IMR-90 (cell line): ENCODE measurements at regions not wholly inside any gene's neighbourhood (a gene's known extent, or its start where the extent isn't known, plus 50 kb on each side); places are given as distances from the start of the nearest gene placed in this dataset.

Source experiments
- ATAC-seq: fragments of 200-7000 bp; cut with Tn5 transposase; 2 replicates; pipeline ENCODE4 v1.9.1; 2020; ENCODE audit warnings: low read depth, mild to moderate bottlenecking, moderate library complexity
- BruUV-seq: library from RNA; stranded (reverse); fragments of 400-500 nt; replicated peaks from 2 replicates; lab custom pipeline; 2021; lab: Mats Ljungman, UMichigan
- CTCF ChIA-PET: fragments of 300-600 bp; formaldehyde crosslinking; extraction: SDS; loops from one replicate; lab custom pipeline; 2021; ENCODE audit warnings: antibody characterized with exemption; lab: Yijun Ruan, JAX
- POLR2A ChIA-PET: fragments of 300-600 bp; sonication (Branson Sonifier 250); formaldehyde crosslinking; loops from one replicate; lab custom pipeline; 2022; ENCODE audit warnings: antibody characterized with exemption; ENCODE audit not compliant: unreplicated experiment; lab: Charles Lee
- DNase-seq: peaks from one replicate; pipeline ENCODE4 v3.0.0; 2013
- H2AFZ ChIP-seq: replicated peaks from 2 replicates; pipeline ENCODE3; 2013; ENCODE audit warnings: low read length, mild to moderate bottlenecking; ENCODE audit not compliant: poor library complexity
- H2AK5ac ChIP-seq: 2 replicates; pipeline ENCODE4 v1.6.1; 2013; ENCODE audit warnings: low read depth, low read length, inconsistent platforms
- H2AK9ac ChIP-seq: replicated peaks from 2 replicates; pipeline ENCODE3; 2013; ENCODE audit warnings: mild to moderate bottlenecking, low read depth, low read length, moderate library complexity; ENCODE audit not compliant: poor library complexity
- H2BK120ac ChIP-seq: 2 replicates; pipeline ENCODE4 v1.6.1; 2013; ENCODE audit warnings: low read depth, low read length, inconsistent platforms
- H2BK15ac ChIP-seq: 3 replicates; pipeline ENCODE4 v1.6.1; 2013; ENCODE audit warnings: low read depth, low read length, inconsistent platforms
- H2BK20ac ChIP-seq: 2 replicates; pipeline ENCODE4 v1.6.1; 2013; ENCODE audit warnings: low read depth, mild to moderate bottlenecking, inconsistent platforms, low read length, moderate library complexity
- H2BK5ac ChIP-seq: 2 replicates; pipeline ENCODE4 v1.6.1; 2013; ENCODE audit warnings: mild to moderate bottlenecking, low read depth, low read length, inconsistent platforms; ENCODE audit not compliant: poor library complexity, severe bottlenecking
- H3K14ac ChIP-seq: replicated peaks from 2 replicates; pipeline ENCODE4 v1.6.1; 2013; ENCODE audit warnings: low read depth, low read length, inconsistent platforms
- H3K18ac ChIP-seq: 2 replicates; pipeline ENCODE4 v1.6.1; 2013; ENCODE audit warnings: low read depth, low read length, control low read depth
- H3K23ac ChIP-seq: 2 replicates; pipeline ENCODE4 v1.6.1; 2013; ENCODE audit warnings: low read depth, low read length, inconsistent platforms
- H3K27ac ChIP-seq: 2 replicates; pipeline ENCODE4 v1.5.1; 2013; ENCODE audit warnings: mild to moderate bottlenecking, control low read depth, low read length; ENCODE audit not compliant: insufficient read depth
- H3K27me3 ChIP-seq: 2 replicates; pipeline ENCODE4 v1.6.1; 2013; ENCODE audit warnings: low read length; ENCODE audit not compliant: control insufficient read depth, insufficient read depth
- H3K36me3 ChIP-seq: 2 replicates; pipeline ENCODE4 v1.6.1; 2013; ENCODE audit warnings: low read length, mixed read lengths; ENCODE audit not compliant: control insufficient read depth, insufficient read depth
- H3K4ac ChIP-seq: 2 replicates; pipeline ENCODE4 v1.6.1; 2013; ENCODE audit warnings: low read depth, low read length, inconsistent platforms
- H3K4me1 ChIP-seq: 2 replicates; pipeline ENCODE4 v1.6.1; 2013; ENCODE audit warnings: low read length, mixed read lengths; ENCODE audit not compliant: control insufficient read depth, insufficient read depth
- H3K4me2 ChIP-seq: 2 replicates; pipeline ENCODE4 v1.6.1; 2013; ENCODE audit warnings: low read depth, mild to moderate bottlenecking, control low read depth, low read length, moderate library complexity
- H3K4me3 ChIP-seq: 2 replicates; pipeline ENCODE4 v1.5.1; 2013; ENCODE audit warnings: low read depth, mild to moderate bottlenecking, control low read depth, low read length, moderate library complexity; ENCODE audit not compliant: insufficient read depth
- H3K56ac ChIP-seq: 2 replicates; pipeline ENCODE4 v1.6.1; 2013; ENCODE audit warnings: low read length, inconsistent platforms; ENCODE audit not compliant: insufficient read depth; ENCODE audit errors: extremely low read depth
- H3K79me1 ChIP-seq, 2 experiments: 2 replicates each; pipeline ENCODE4 v1.6.1; 2013; ENCODE audit warnings: low read length in 2 of 2, inconsistent platforms in 1 of 2, low read depth in 1 of 2
- H3K9ac ChIP-seq: 2 replicates; pipeline ENCODE4 v1.6.1; 2013; ENCODE audit warnings: low read depth, low read length, control low read depth
- H3K9me1 ChIP-seq: 2 replicates; pipeline ENCODE4 v1.6.1; 2013; ENCODE audit warnings: low read length, inconsistent platforms; ENCODE audit not compliant: insufficient read depth
- H3K9me3 ChIP-seq: 2 replicates; pipeline ENCODE4 v1.6.1; 2013; ENCODE audit warnings: low read length; ENCODE audit not compliant: control insufficient read depth, insufficient read depth
- H4K20me1 ChIP-seq: 2 replicates; pipeline ENCODE4 v1.6.1; 2013; ENCODE audit warnings: low read length, inconsistent platforms; ENCODE audit not compliant: insufficient read depth
- H4K5ac ChIP-seq: 2 replicates; pipeline ENCODE4 v1.6.1; 2013; ENCODE audit warnings: mild to moderate bottlenecking, low read depth, low read length, control low read depth
- H4K8ac ChIP-seq, 2 experiments: 2 replicates each; pipeline ENCODE4 v1.6.1; 2013; ENCODE audit warnings: low read depth in 2 of 2, low read length in 2 of 2, control low read depth in 1 of 2, inconsistent platforms in 1 of 2
- H4K91ac ChIP-seq: 2 replicates; pipeline ENCODE4 v1.6.1; 2013; ENCODE audit warnings: low read depth, low read length, inconsistent platforms; ENCODE audit not compliant: insufficient read depth
- BHLHE40 ChIP-seq: fragments of 150-350 bp; IDR thresholded peaks from 2 replicates; pipeline ENCODE4 v1.6.1; 2016; ENCODE audit warnings: mild to moderate bottlenecking, low read depth, low read length
- CEBPB ChIP-seq: IDR thresholded peaks from 2 replicates; pipeline ENCODE4 v1.6.1; 2012; ENCODE audit warnings: low read depth, low read length, improper control_type of control experiment
- CHD1 ChIP-seq: IDR thresholded peaks from 2 replicates; pipeline ENCODE4 v1.6.1; 2012; ENCODE audit warnings: low read depth, low read length, improper control_type of control experiment
- FOS ChIP-seq: fragments of 150-350 bp; IDR thresholded peaks from 2 replicates; pipeline ENCODE4 v1.6.1; 2016; ENCODE audit warnings: low read depth, low read length
- MAFK ChIP-seq: IDR thresholded peaks from 2 replicates; pipeline ENCODE4 v1.6.1; 2012; ENCODE audit warnings: low read depth, low read length, improper control_type of control experiment
- MAZ ChIP-seq: IDR thresholded peaks from 2 replicates; pipeline ENCODE4 v1.6.1; 2012; ENCODE audit warnings: low read depth, mild to moderate bottlenecking, low read length, improper control_type of control experiment, moderate library complexity, borderline replicate concordance
- MXI1 ChIP-seq: IDR thresholded peaks from 2 replicates; pipeline ENCODE4 v1.6.1; 2012; ENCODE audit warnings: low read depth, mild to moderate bottlenecking, low read length, moderate library complexity, borderline replicate concordance
- NFE2L2 ChIP-seq: fragments of 150-350 bp; IDR thresholded peaks from 2 replicates; pipeline ENCODE4 v1.6.1; 2016; ENCODE audit warnings: low read depth, mild to moderate bottlenecking, low read length
- POLR2A ChIP-seq: IDR thresholded peaks from 2 replicates; pipeline ENCODE4 v1.6.1; 2012; ENCODE audit warnings: mild to moderate bottlenecking, low read depth, low read length
- RAD21 ChIP-seq: IDR thresholded peaks from 2 replicates; pipeline ENCODE4 v1.6.1; 2012; ENCODE audit warnings: low read length, improper control_type of control experiment
- RCOR1 ChIP-seq: IDR thresholded peaks from 2 replicates; pipeline ENCODE4 v1.6.1; 2012; ENCODE audit warnings: mild to moderate bottlenecking, low read length, improper control_type of control experiment; ENCODE audit not compliant: insufficient replicate concordance
- RFX5 ChIP-seq: IDR thresholded peaks from 2 replicates; pipeline ENCODE4 v1.8.0; 2012; ENCODE audit warnings: low read depth, mild to moderate bottlenecking, low read length, moderate library complexity
- SMC3 ChIP-seq: fragments of 150-350 bp; IDR thresholded peaks from 2 replicates; pipeline ENCODE4 v1.6.1; 2016; ENCODE audit warnings: low read depth, mild to moderate bottlenecking, antibody characterized with exemption, low read length, moderate library complexity
- WGBS, 2 experiments: methylation state at CpG; one replicate each; pipeline versions ENCODE4 v1.1.5 to v1.1.7; 2013; ENCODE audit warnings: missing lambda C conversion rate in 2 of 2; ENCODE audit not compliant: insufficient read length in 1 of 2; ENCODE audit errors: extremely low coverage in 2 of 2; 5-methylcytosine and 5-hydroxymethylcytosine counted together
- dilution Hi-C: fragments of 300-500 bp; cut with HindIII; formaldehyde crosslinking; loops from one replicate; pipeline ENCODE4 v1.14.3; 2018; ENCODE audit warnings: low sequenced_read_pairs; ENCODE audit not compliant: unreplicated experiment
- in situ Hi-C: fragments of 300-500 bp; cut with MboI; formaldehyde crosslinking; loops from 3 replicates; pipeline ENCODE4 v1.14.3; 2019; ENCODE audit warnings: low sequenced_read_pairs, inconsistent platforms, mixed read lengths
- intact Hi-C: fragments of 100-400 bp; cut with micrococcal nuclease; formaldehyde crosslinking; loops from 2 replicates; pipeline ENCODE4 v1.10.0; 2022
- TF ChIP-seq, protein P1 (sequence below): fragments of 150-350 bp; IDR thresholded peaks from 2 replicates; pipeline ENCODE4 v1.6.1; 2016; ENCODE audit warnings: low read depth, mild to moderate bottlenecking, low read length, moderate library complexity, borderline replicate concordance
- TF ChIP-seq, protein P2 (sequence below): conservative IDR thresholded peaks from 2 replicates; pipeline ENCODE4 v1.5.1; 2012; ENCODE audit warnings: mild to moderate bottlenecking, low read depth, low read length, improper control_type of control experiment
- TF ChIP-seq, protein P3 (sequence below): fragments of 150-350 bp; IDR thresholded peaks from 2 replicates; pipeline ENCODE4 v1.6.1; 2017; ENCODE audit warnings: mild to moderate bottlenecking, antibody characterized with exemption, low read length, low read depth

DNA sequence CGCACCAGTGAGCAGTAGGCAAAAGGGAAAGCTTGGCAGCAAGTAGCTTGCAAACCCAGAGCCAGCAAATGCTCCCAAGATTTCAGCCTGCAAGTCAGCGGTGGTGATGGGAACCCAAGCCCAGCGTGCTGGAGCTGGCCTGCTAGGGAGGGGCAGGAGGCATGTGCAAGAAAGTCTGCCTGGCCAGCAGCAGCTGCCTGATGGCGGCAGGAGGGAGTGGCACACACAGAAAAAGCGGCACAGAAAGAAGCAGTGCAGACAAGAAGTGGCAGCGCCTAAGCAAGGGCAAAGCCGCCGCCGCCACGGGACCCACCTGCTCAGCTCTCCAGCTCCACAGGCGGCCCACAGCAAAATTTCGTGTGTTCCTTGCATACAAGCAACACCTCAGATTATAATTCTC is 1206.5 kb upstream of the PABPC4L start:
- TF ChIP-seq MAZ (no peak), MXI1 (no peak), RFX5 (no peak), CEBPB (no peak), RAD21 (no peak), BHLHE40 (no peak), SMC3 (no peak), CHD1 (no peak), FOS (no peak), MAFK (no peak), NFE2L2 (no peak), RCOR1 (no peak), POLR2A (no peak)
- TF ChIP-seq, protein P1, sequence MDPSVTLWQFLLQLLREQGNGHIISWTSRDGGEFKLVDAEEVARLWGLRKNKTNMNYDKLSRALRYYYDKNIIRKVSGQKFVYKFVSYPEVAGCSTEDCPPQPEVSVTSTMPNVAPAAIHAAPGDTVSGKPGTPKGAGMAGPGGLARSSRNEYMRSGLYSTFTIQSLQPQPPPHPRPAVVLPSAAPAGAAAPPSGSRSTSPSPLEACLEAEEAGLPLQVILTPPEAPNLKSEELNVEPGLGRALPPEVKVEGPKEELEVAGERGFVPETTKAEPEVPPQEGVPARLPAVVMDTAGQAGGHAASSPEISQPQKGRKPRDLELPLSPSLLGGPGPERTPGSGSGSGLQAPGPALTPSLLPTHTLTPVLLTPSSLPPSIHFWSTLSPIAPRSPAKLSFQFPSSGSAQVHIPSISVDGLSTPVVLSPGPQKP: no peak
- TF ChIP-seq, protein P2, sequence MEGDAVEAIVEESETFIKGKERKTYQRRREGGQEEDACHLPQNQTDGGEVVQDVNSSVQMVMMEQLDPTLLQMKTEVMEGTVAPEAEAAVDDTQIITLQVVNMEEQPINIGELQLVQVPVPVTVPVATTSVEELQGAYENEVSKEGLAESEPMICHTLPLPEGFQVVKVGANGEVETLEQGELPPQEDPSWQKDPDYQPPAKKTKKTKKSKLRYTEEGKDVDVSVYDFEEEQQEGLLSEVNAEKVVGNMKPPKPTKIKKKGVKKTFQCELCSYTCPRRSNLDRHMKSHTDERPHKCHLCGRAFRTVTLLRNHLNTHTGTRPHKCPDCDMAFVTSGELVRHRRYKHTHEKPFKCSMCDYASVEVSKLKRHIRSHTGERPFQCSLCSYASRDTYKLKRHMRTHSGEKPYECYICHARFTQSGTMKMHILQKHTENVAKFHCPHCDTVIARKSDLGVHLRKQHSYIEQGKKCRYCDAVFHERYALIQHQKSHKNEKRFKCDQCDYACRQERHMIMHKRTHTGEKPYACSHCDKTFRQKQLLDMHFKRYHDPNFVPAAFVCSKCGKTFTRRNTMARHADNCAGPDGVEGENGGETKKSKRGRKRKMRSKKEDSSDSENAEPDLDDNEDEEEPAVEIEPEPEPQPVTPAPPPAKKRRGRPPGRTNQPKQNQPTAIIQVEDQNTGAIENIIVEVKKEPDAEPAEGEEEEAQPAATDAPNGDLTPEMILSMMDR: no peak
- TF ChIP-seq, protein P3, sequence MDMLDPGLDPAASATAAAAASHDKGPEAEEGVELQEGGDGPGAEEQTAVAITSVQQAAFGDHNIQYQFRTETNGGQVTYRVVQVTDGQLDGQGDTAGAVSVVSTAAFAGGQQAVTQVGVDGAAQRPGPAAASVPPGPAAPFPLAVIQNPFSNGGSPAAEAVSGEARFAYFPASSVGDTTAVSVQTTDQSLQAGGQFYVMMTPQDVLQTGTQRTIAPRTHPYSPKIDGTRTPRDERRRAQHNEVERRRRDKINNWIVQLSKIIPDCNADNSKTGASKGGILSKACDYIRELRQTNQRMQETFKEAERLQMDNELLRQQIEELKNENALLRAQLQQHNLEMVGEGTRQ: no peak
- ATAC-seq: no peak
- Histone ChIP-seq H2BK5ac (no peak overlapping the region), H3K4ac (no peak overlapping the region), H3K18ac (no peak overlapping the region), H3K4me1 (no peaks in the 10 kb centered on the region), H4K20me1 (no peaks in the 10 kb centered on the region), H2AK9ac (no peak overlapping the region), H3K79me1 (no peaks in the 10 kb centered on the region), H3K14ac (no peak overlapping the region), H2AFZ (no peak overlapping the region), H3K27ac (no peak overlapping the region), H2AK5ac (no peak overlapping the region), H3K4me2 (no peak overlapping the region), H3K9me3 (no peaks in the 10 kb centered on the region), H3K27me3 (no peaks in the 10 kb centered on the region), H2BK15ac (no peak overlapping the region), H4K5ac (no peak overlapping the region), H3K9me1 (no peaks in the 10 kb centered on the region), H3K23ac (no peak overlapping the region), H3K56ac (no peak overlapping the region), H2BK20ac (no peak overlapping the region), H2BK120ac (no peak overlapping the region), H4K91ac (no peak overlapping the region), H3K4me3 (no peak overlapping the region), H3K9ac (no peak overlapping the region), H4K8ac (no peak overlapping the region), H3K36me3 (no peaks in the 10 kb centered on the region)
- dilution Hi-C loops (no loop called here), intact Hi-C loops (no loop called here), in situ Hi-C loops (no loop called here)
- WGBS, 2 experiments: 40% methylated on average over 1 of the region's 12 CpGs; no CpG with 5 or more reads in 1 of the 2 experiments
- ChIA-PET CTCF (no interaction called here), POLR2A (no interaction called here)
- no TSS peak for BruUV-seq
- no peak for DNase-seq
